ENCODE measurements at regions not wholly inside any gene's neighbourhood (a gene's known extent, or its start where the extent isn't known, plus 50 kb on each side); places are given as distances from the start of the nearest gene placed in this dataset.

- DNase-seq, result no peak
Observed at GRCh38 chr20:61042506-61043385, 209.3 kb upstream of the CDH4 start.

- no peak for DNase-seq
Observed at GRCh38 chr20:61043681-61044080, 208.4 kb upstream of the CDH4 start.

DNA sequence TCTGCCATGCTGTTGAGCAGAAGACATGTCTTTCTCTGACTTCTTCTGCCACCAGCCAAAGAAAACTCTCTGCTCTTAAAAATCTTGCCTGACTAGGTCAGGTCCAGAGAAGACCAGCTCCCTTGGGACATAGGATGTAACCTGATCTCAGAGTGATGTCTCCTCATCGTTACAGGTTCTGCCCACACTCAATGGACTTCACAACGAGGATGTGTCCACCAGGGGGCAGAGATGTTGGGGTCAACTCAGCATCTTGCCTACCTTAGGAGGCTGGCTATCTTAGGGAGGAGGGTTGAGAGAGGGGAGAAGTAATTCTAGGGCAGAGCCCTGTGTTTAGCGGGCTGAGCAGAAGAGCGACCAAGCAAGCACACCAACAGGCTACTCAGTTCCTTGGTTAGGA is 207.6 kb upstream of the CDH4 start:
- DNase-seq, result no peak

GRCh38 chr20:61045091-61045490 is 207.0 kb upstream of the CDH4 start:
- DNase-seq, result no peak

DNA sequence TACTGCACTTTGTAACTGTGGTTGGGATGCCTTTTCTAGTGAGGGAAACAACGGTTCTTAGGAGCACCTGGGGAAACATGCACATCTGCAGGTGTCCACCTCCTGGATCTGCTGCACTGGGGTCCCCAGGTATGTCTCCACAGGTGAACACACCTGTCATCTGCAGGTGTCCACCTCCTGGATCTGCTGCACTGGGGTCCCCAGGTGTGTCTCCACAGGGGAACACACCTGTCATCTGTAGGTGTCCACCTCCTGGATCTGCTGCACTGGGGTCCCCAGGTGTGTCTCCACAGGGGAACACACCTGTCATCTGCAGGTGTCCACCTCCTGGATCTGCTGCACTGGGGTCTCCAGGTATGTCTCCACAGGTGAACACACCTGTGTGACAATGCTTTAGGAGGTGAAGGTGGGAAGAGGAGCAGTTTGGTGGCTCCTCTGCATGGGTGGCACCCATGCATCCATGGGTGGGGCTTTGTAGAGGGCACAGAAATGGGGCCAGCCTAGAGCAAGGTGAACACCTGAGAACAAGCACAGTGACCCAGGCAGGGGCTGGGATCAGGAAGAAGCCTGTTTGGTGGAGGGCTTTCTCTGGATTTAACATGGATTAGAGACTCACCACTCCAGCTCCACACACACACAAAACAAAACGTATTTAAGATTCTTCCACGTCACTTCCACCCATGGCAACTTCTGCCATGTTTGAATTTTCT is 206.0 kb upstream of the CDH4 start:
- no peak for DNase-seq

- DNase-seq, result no peak
Observed at GRCh38 chr20:61046721-61047351, 205.2 kb upstream of the CDH4 start.

DNA sequence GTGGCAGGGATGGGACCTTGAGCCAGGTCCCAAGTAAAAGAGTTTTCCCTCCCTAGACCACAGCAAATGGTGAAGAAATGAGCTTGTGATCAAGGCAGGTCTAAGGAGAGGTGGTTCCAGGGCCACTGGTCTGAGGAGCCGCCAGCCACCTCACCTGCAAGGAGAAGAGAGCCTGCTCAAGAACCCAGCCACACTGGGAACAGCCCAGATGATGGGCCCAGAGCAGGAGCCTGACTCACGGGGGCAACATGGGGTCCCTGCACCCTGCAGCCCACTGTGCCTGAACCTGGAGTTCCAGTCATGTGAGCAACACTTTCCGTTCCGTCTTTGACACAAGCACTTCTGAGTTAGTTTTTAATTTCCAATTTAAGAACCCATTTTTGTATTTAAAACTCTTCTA is 204.5 kb upstream of the CDH4 start:
- DNase-seq, result no peak

DNA sequence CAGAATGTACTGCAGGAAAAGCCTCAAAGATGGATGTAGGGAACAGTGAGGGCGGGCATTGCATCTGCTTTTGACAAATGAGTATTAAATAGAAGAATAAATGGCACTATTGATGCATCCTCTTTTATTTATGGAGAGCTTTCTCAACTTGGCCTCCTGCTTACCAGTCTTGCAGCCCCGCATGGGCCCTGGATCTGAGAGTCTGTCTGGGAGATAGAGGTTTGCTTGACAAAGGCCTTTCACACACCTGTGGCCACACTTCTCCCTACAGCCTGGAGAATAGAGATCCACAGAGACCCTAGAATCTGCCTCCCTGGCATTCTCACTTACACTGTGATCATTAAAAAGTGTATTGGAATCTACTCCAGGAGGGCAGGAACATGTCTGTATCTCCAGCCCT is 203.8 kb upstream of the CDH4 start:
- no peak for DNase-seq

- DNase-seq, result no peak
Observed at GRCh38 chr20:61049684-61050083, 202.4 kb upstream of the CDH4 start.

GRCh38 chr20:61050336-61050890 is 201.6 kb upstream of the CDH4 start:
- DNase-seq, result no peak

DNA sequence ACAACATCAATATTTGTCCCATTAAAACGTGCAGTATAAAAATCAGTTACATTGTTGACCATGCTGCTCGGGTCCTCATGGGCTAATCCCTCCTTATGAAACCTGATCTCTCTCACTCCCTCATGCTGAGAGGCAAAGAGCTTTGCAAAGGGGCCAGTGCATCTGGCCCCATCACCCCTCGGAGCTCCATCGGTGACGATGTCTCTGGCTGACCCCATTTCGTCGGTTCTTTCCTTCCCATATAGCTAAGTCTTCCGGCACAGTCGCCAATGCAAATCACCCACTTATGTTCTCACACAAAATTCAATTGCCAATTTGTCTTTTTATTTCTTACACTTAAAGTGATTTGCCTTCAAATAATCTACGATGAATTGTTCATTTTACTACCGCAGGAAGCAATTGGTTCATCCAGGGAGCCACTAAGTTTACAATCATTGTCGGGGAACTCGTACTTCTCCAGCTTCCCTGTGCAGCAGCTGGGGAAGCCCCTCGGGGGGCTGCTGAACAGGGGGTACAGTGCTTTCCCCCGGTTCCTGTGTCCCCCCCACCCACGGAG is 199.8 kb upstream of the CDH4 start:
- peak; percentile 15 for DNase-seq

- no peak for DNase-seq
Observed at GRCh38 chr20:61052776-61053442, 199.2 kb upstream of the CDH4 start.

DNA sequence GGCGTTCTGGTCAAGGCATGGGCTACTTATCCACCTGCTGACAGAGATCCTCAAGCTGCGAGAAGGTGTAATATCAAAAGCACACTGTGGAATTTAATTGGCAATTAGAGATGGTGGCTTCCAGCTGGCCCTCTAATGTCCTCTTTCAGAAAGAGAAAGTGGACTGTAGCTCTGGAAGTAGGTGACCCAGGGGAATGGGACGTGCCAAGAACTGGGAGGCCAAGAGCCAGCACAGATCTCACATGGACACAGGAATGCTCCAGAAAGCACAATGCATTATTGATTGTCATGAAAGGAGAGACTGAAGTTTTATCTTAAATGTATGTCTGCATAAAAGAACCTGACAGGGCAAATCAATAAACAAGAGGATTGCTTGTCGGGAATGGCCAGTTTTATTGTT is 198.6 kb upstream of the CDH4 start:
- DNase-seq, result no peak

DNA sequence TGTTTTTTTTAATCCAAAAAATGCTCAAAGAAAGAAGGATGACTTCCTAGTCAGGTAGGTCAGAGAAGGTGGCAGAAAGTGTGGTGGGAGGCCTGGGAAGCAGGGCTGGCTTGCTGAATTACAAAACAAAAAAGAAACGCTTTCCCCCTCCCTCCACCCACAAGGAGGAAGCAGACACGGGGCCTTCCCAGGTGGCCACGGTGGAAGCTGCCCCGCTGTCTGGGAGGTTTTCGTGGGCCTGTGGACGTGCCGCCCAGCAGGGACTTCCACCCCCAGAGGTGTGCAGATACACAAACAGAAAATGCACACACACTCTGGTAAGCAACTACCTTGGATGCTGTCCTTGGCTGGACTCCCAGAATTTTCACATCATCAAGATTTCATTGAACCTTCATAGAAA is 198.2 kb upstream of the CDH4 start:
- DNase-seq, result no peak

DNA sequence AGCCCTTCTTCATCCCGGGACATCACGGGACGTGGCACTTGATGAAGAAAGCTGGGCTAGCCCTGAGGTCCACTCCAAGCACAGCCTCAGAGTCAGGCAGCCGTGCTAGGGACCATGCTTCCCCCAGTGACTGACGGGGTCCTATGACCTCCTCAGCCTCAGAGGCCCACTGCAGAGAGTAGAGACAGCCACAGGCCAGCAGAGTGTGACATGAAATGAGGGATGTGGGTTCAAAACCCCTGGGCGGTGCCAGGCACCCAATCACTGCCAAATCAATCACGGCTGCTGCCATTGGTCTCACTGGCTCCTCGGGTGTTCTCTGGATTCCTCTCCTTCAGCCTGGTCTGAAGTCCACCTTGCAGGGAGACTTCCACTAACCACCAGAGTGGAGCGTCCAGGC is 197.7 kb upstream of the CDH4 start:
- DNase-seq, result no peak

GRCh38 chr20:61055180-61056010 is 196.7 kb upstream of the CDH4 start:
- DNase-seq, result peak; percentile 17

DNA sequence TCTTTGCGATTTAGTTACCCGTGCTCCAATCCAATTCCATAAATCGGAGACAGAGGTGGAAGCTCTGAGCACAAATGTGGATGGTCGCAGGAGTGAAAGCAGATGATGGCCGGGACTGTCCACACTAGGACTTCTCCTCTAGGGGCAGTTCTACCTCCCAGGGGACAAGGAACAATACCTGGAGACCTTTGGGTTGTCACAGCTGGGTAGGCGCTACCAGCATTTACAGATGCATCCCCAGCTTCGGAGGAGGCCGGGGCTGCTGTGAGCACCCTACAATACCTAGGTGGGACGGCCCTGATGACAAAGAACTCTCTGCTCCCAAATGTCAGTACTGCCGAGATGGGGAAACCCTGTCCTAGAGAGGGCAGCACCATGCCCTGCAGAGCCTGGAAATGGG is 195.9 kb upstream of the CDH4 start:
- no peak for DNase-seq

DNA sequence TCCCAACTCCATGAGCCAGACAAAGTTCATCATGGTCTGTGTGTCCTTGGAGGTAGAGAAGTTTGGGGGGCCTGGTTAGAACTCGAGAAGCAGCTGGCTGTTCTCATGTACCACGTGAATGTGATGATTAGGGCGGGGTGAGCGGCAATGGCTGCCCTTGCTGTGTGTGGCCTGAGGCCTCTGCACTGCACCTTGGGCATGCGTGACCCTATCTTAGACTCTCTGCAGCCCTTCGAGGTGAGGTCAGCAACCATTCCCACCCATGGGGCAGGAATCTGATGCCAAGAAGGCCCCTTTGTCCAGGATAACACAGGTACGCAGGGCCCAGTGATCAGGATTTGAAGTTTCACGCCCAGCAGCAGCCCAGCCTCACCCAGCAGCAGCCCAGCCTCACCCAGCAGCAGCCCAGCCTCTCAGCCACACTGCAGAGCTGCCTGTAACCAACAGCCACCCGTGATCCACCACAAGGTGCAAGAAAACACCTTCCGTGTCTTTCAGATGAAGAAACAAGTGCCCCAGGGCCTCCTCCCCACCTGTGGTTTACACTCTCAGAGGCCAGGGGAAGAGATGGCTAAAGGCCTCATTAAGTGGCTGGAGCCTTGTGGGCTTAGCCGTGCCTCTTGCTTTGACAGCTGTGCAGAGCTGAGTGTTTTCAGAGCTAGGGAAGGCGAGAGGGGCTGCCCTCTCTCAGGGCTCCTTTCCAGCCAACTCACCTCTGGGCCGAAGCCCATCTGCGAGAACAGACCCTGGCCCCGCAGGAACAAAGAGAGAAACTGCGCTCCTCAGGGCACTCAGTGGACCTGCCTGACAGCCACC is 195.2 kb upstream of the CDH4 start:
- DNase-seq, result peak; percentile 62

- DNase-seq, result peak; percentile 62
Observed at GRCh38 chr20:61057443-61058121, 194.5 kb upstream of the CDH4 start.

DNA sequence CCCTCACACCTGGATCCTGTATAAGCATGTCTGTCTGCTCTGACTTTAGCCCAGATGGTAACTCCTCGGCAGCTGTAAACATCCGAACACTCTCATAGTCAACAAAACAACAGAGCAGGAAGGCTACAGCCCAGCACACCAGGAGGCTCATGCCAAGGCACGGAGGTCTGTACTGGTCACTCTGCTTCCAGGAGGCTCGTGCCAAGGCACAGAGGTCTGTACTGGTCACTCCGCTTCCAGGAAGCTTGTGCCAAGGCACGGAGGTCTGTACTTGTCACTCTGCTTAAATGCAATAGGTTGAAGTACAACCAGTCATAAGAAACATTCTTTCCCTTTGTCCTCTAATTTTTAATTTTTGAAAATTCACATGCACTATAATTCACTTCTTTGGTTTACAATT is 190.1 kb upstream of the CDH4 start:
- no peak for DNase-seq

All from DMS79 treated with DMSO at 0.1 percent for 48 hours (cell line).